Cardiac muscle cell (in vitro differentiated cells and primary cell): ENCODE measurements at regions not wholly inside any gene's neighbourhood (a gene's known extent, or its start where the extent isn't known, plus 50 kb on each side); places are given as distances from the start of the nearest gene placed in this dataset.

Experiments used
- DNase-seq, 2 donors: peaks; one replicate each; pipeline versions ENCODE4 v3.0.0 to v3.0.0-alpha.2; 2010 to 2017; ENCODE audit warnings: low read depth in 1 of 2, low spot score in 1 of 2
- H3K27ac ChIP-seq: fragments of 200-600 bp; sonication (generic); 2 replicates; pipeline ENCODE4 v1.5.1; 2016
- H3K27me3 ChIP-seq: fragments of 200-600 bp; sonication (generic); 2 replicates; pipeline ENCODE4 v1.6.0; 2016; ENCODE audit warnings: control low read depth
- H3K36me3 ChIP-seq: fragments of 200-600 bp; sonication (generic); 2 replicates; pipeline ENCODE4 v1.5.1; 2016; ENCODE audit warnings: control low read depth
- H3K4me1 ChIP-seq: fragments of 200-600 bp; sonication (generic); 2 replicates; pipeline ENCODE4 v1.8.1; 2017; ENCODE audit warnings: low read depth, mild to moderate bottlenecking, mixed run types
- H3K4me3 ChIP-seq: fragments of 200-600 bp; sonication (generic); 2 replicates; pipeline ENCODE4 v1.5.1; 2016; ENCODE audit warnings: mild to moderate bottlenecking
- H3K9me3 ChIP-seq: fragments of 200-600 bp; sonication (generic); 2 replicates; pipeline ENCODE4 v1.5.1; 2017; ENCODE audit warnings: low read depth, mild to moderate bottlenecking, control low read depth
- CTCF ChIP-seq: IDR thresholded peaks from 2 replicates; pipeline ENCODE4 v1.5.1; 2012; ENCODE audit warnings: low read depth, mild to moderate bottlenecking, low read length

GRCh38 chr16:54821731-54822130 lies 108.9 kb upstream of the IRX5 start:
- TF ChIP-seq CTCF, result no peak
- Histone ChIP-seq H3K27me3 (no peaks in the 10 kb centered on the region), H3K27ac (no peak overlapping the region), H3K4me1 (peaks cover 9% of the 10 kb centered on the region), H3K4me3 (no peak overlapping the region), H3K9me3 (no peaks in the 10 kb centered on the region), H3K36me3 (no peaks in the 10 kb centered on the region)
- DNase-seq, result no peak

- peak overlapping the region; percentile 3 for H3K27ac ChIP-seq
- H3K9me3 ChIP-seq, result no peaks in the 10 kb centered on the region
- H3K4me1 ChIP-seq, result peaks cover 9% of the 10 kb centered on the region
- peak in 1 of 2 donors; percentile 28 for DNase-seq
- no peaks in the 10 kb centered on the region for H3K36me3 ChIP-seq
- TF ChIP-seq CTCF, result no peak
- H3K27me3 ChIP-seq, result no peaks in the 10 kb centered on the region
- no peak overlapping the region for H3K4me3 ChIP-seq
Observed at GRCh38 chr16:54817940-54818574, 112.6 kb upstream of the IRX5 start.

DNA sequence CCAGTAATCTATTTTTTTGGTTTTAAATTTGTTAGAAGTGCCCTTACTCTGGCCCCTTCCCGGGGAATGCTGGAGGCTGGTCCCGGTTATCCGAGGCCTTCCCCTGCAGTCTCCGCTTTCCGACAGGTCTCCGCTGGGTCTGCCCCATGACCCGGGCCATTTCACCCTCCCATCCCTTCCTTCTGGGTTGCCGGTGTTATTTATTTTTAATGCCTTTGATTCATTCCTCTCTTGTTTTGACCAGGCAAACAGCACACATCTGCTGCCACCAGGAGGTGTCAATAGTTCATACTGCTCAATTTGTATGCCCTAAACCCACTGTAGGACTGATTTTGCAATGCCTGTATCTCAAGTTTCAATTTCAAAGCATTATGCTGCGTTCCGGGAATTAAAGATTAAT lies 113.2 kb upstream of the IRX5 start:
- H3K9me3 ChIP-seq, result no peaks in the 10 kb centered on the region
- peaks cover 9% of the 10 kb centered on the region for H3K4me1 ChIP-seq
- no peak overlapping the region for H3K27ac ChIP-seq
- H3K4me3 ChIP-seq, result no peak overlapping the region
- peak; percentile 8 to 23 for DNase-seq
- peak; percentile 9 for TF ChIP-seq CTCF
- no peaks in the 10 kb centered on the region for H3K36me3 ChIP-seq
- H3K27me3 ChIP-seq, result no peaks in the 10 kb centered on the region

DNA sequence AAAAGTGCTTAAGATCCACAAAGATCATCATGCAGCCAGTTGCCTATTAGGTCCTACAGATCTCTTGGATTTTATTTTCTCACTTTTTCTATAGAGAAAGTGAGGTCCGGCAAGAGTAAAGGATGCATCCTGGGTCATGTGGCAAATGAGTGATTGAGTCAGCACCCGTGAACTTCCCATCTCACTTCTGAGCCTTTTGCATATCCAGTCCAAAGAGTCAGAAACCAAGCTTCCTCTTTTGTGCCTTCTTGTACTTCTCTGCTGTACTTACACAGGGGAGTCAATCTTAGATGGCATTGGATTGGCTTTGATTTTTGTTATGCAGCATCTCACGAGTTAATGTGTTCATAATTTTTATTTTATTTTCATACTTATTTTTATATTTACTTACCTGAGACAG lies 114.2 kb upstream of the IRX5 start:
- Histone ChIP-seq H3K4me1 (peaks cover 9% of the 10 kb centered on the region), H3K27ac (no peak overlapping the region), H3K36me3 (no peaks in the 10 kb centered on the region), H3K9me3 (no peaks in the 10 kb centered on the region), H3K4me3 (no peak overlapping the region), H3K27me3 (no peaks in the 10 kb centered on the region)
- no peak for DNase-seq
- no peak for TF ChIP-seq CTCF

GRCh38 chr16:54815177-54815576 lies 115.5 kb upstream of the IRX5 start:
- Histone ChIP-seq H3K27me3 (no peaks in the 10 kb centered on the region), H3K4me1 (peaks cover 9% of the 10 kb centered on the region), H3K27ac (no peak overlapping the region), H3K36me3 (no peaks in the 10 kb centered on the region), H3K9me3 (no peaks in the 10 kb centered on the region), H3K4me3 (no peak overlapping the region)
- no peak for DNase-seq
- TF ChIP-seq CTCF, result no peak

GRCh38 chr16:54813778-54814177 lies 116.9 kb upstream of the IRX5 start:
- H3K27ac ChIP-seq, result no peak overlapping the region
- no peak overlapping the region for H3K4me3 ChIP-seq
- no peaks in the 10 kb centered on the region for H3K36me3 ChIP-seq
- peaks cover 9% of the 10 kb centered on the region for H3K4me1 ChIP-seq
- H3K27me3 ChIP-seq, result no peaks in the 10 kb centered on the region
- no peak for TF ChIP-seq CTCF
- no peak for DNase-seq
- no peaks in the 10 kb centered on the region for H3K9me3 ChIP-seq
